ENCODE measurements at regions not wholly inside any gene's neighbourhood (a gene's known extent, or its start where the extent isn't known, plus 50 kb on each side); places are given as distances from the start of the nearest gene placed in this dataset.

GRCh38 chr5:166768536-166768935 lies 1522.9 kb upstream of the WWC1 start:
- no peak overlapping the region for H3K4me3 ChIP-seq (ENCODE audit: low read depth, low read length)
- no peak for DNase-seq (ENCODE audit: low read depth)
- TF ChIP-seq, protein P1, sequence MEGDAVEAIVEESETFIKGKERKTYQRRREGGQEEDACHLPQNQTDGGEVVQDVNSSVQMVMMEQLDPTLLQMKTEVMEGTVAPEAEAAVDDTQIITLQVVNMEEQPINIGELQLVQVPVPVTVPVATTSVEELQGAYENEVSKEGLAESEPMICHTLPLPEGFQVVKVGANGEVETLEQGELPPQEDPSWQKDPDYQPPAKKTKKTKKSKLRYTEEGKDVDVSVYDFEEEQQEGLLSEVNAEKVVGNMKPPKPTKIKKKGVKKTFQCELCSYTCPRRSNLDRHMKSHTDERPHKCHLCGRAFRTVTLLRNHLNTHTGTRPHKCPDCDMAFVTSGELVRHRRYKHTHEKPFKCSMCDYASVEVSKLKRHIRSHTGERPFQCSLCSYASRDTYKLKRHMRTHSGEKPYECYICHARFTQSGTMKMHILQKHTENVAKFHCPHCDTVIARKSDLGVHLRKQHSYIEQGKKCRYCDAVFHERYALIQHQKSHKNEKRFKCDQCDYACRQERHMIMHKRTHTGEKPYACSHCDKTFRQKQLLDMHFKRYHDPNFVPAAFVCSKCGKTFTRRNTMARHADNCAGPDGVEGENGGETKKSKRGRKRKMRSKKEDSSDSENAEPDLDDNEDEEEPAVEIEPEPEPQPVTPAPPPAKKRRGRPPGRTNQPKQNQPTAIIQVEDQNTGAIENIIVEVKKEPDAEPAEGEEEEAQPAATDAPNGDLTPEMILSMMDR (IDR thresholded peaks at IDR 0.05; ENCODE audit: low read depth, low read length, missing control alignments) = no peak

DNA sequence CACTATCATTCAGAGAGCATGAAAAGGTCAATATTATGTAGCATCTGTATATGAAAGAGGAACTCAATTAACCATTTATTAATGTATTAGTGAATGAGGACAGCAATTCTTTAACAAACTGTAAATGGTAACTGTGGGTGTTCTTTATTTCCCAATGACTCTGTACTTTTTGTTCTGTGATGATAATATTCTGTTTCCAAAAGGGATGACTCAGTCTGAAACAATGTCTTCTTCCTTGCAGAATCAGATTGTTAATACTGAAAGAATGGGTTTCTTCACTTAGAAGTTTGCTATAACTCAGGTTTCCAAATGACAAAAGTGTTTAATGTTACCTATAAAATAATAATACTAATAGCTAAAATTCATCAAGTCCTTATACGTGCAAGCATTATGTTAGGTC lies 1518.7 kb upstream of the WWC1 start:
- TF ChIP-seq, protein P1 (IDR thresholded peaks at IDR 0.05; ENCODE audit: low read depth, low read length, missing control alignments) = no peak
- H3K4me3 ChIP-seq (ENCODE audit: low read depth, low read length) = no peak overlapping the region
- DNase-seq (ENCODE audit: low read depth) = no peak

GRCh38 chr5:166781737-166782136 lies 1509.7 kb upstream of the WWC1 start:
- TF ChIP-seq, protein P1 (IDR thresholded peaks at IDR 0.05; ENCODE audit: low read depth, low read length, missing control alignments) = no peak
- DNase-seq (ENCODE audit: low read depth) = no peak
- no peak overlapping the region for H3K4me3 ChIP-seq (ENCODE audit: low read depth, low read length)

GRCh38 chr5:166784545-166785078 lies 1506.8 kb upstream of the WWC1 start:
- no peak for DNase-seq (ENCODE audit: low read depth)
- TF ChIP-seq, protein P1 (IDR thresholded peaks at IDR 0.05; ENCODE audit: low read depth, low read length, missing control alignments) = no peak
- H3K4me3 ChIP-seq (ENCODE audit: low read depth, low read length) = no peak overlapping the region

- H3K4me3 ChIP-seq (ENCODE audit: low read depth, low read length) = no peak overlapping the region
- TF ChIP-seq, protein P1 (IDR thresholded peaks at IDR 0.05; ENCODE audit: low read depth, low read length, missing control alignments) = no peak
- no peak for DNase-seq (ENCODE audit: low read depth)
Measured at GRCh38 chr5:166786178-166786577, 1505.3 kb upstream of the WWC1 start.

GRCh38 chr5:166786889-166787288 lies 1504.6 kb upstream of the WWC1 start:
- H3K4me3 ChIP-seq (ENCODE audit: low read depth, low read length) = no peak overlapping the region
- no peak for DNase-seq (ENCODE audit: low read depth)
- TF ChIP-seq, protein P1 (IDR thresholded peaks at IDR 0.05; ENCODE audit: low read depth, low read length, missing control alignments) = no peak

GRCh38 chr5:166788050-166788449 lies 1503.4 kb upstream of the WWC1 start:
- no peak overlapping the region for H3K4me3 ChIP-seq (ENCODE audit: low read depth, low read length)
- TF ChIP-seq, protein P1 (IDR thresholded peaks at IDR 0.05; ENCODE audit: low read depth, low read length, missing control alignments) = no peak
- no peak for DNase-seq (ENCODE audit: low read depth)

Data from GM12864 (cell line).